Fibroblast of peridontal ligament (primary cell): ENCODE measurements at regions not wholly inside any gene's neighbourhood (a gene's known extent, or its start where the extent isn't known, plus 50 kb on each side); places are given as distances from the start of the nearest gene placed in this dataset.

Experiments used
- DNase-seq: peaks from one replicate; pipeline ENCODE4 v3.0.0-alpha.2; 2010; ENCODE audit errors: extremely low read depth

DNA sequence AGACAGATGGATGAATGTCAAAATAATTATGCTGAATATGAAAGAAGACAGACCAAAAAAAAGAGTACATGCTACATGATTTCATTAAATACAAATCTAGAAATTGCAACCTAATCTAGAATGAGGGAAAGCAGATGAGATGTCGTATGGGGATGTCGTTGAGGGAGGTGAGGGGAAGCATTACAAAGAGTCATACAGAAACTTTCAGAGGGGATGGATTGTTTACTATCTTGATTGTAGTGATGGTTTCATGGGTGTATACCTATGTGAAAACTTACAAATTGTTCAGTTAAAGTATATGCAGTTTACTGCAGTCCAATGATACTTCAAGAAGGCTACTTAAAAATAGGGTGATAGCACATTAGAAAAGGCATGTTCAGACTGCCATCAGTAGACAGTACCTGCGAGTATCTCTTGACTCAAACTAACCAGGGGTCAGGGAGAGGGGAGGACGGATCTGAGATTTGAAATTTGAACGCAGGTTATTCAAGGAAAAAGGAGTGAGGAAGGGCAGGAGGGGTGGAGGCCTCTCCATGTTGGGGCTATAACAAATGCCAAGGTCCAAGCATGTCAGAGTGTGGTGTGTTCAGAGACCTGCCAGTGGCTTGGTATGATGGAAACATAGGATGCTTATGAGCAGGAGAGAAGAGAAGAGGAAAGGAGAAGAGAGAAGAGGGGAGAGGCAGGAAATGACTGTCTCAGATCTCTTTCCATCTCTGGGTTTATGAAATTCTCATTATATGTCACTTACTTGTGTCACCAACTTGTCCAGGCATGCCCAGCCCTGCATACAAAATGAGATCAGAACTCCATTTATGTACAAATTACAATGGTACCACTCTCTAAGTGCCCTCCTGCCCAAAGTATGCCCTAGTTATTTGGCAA, 257.3 kb upstream of the CXCR4 start:
- DNase-seq = no peak

DNA sequence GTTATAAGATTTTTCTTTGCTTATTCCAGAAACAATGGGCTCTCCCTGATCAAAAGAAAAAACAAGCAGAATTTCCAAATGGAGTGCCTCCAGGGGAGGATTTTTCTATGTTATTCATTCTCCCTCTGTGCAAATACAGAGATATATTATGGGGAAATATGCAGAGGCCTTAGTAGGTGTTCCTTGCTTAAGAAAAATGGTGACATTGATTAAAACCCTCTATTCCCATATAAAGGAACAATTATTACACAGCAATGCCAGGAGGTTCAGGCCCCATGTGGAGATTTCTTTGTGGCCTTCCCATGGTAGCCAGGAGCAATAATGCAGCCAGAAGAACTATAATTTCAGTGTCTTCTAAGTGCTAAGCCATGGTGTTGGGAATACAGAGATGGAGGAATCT, 255.9 kb upstream of the CXCR4 start:
- DNase-seq = no peak

DNA sequence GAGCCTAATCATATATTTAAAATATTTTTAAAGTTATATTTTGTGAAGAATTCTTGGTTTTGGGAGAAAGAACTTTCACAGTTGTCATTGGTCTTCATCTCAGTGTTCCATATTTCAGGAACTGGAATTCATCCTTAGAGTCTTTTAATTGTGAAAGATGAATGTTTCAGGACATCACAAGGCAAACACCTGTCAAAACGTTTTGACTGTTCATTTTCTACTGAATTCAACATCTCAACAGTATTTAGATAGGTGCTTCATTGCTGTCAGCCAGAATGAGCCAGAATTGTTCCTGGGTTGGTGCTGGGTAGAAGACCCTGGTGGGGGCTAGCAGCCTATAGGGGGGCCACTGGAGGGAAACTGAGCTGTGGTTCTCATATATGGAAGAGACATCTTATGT, 255.1 kb upstream of the CXCR4 start:
- DNase-seq = no peak

DNA sequence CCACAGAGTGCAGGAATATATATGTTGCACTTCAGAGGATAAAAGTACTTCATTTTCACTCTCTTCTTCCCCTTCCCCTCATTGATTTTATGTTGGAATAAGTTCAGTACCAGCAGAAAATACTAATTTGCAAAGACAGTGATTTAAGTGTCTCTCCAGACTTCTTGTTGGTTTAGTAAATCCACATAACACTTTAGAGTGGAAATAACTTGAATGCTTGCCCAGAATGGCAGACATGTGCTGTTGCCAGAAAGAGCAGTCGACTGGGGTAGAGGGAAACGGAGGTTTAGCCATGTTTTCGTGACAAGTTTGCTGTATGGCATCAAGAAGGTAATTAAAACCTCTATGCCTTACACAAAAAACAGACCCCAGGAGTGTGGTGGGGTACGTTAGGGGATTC, 246.0 kb upstream of the CXCR4 start:
- no peak for DNase-seq

DNA sequence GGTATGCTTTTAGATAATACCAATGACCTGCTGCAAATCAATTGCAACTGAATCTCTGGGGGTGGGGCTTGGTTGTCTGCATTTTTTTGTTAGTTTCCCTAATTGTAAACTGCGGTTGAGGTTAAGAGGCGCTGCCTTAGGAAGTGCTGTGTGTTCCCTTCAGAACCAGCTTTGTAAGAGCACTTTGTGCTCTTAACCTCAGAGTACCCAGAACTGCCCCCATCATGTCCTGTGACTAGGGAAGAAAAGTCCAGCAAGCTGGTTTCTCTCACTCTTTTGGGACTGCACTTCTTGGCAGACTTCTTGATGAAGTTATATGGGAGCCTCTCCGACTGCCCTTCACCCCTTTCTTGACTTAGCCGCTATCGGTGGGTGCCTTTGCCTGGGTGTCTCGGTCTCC, 245.5 kb upstream of the CXCR4 start:
- DNase-seq = no peak

DNA sequence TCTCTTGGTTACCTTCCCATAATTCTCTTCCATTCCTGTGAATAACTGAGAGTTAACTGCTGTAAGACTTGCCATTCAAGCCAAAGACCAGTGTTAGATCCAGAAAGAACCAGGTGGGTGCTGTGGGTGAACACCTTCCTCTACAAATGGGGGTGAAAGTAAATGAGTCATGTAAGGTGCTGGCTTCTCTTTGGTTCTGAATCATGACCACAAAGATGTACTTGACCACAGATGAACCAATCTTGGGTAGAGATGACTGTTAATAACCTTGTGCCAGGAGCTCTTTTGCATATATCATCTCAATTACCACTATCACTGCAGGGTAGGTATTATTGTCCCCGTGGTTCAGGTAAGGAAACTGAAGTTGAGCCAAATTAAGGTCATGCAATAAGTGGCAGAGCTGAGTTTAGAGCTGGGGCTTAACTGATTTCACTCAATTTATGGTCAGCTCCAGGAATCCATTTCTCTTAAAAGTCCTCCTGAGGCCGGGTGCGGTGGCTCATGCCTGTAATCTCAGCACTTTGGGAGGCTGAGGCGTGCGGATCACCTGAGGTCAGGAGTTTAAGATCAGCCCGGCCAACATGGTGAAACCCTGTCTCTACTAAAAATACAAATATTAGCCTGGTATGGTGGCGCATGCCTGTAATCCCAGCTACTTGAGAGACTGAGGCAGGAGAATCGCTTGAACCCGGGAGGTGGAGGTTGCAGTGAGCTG, 244.9 kb upstream of the CXCR4 start:
- DNase-seq = no peak

DNA sequence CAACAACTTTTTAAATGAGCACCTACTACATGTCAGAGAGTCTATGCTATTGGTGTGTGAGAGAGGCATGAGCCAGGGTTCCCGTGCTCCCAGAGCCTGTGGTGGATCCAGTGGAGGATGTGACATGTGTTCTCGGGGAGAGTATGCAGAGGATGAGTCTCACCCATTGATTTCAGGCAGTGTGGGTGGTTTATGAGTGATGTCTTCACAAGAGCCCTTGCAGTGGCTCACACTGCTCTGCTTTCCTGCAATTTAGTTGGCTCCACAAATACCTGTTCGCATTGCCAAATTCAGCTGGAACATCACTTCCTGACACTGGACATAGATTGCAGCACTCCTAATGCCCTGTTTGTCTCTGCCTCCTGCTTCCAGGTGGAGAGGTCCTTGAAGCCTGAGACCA, 243.6 kb upstream of the CXCR4 start:
- no peak for DNase-seq

DNA sequence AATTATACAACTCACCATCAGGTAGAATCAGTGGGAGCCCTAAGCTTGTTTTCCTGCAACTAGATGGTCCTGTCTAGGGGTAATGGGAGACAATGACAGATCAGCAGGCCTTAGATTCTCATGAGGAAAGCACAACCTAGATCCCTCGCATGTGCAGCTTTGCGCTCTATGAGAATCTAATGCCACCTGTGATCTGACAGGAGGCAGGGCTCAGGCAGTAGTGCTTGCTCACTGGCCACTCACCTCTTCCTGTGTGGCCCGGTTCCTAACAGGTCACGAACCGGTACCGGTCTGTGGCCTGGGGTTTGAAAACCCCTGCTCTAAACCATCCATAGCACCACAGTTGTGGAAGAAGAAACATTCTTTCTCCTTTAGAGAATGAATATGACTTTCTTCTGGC, 242.8 kb upstream of the CXCR4 start:
- DNase-seq = no peak

DNA sequence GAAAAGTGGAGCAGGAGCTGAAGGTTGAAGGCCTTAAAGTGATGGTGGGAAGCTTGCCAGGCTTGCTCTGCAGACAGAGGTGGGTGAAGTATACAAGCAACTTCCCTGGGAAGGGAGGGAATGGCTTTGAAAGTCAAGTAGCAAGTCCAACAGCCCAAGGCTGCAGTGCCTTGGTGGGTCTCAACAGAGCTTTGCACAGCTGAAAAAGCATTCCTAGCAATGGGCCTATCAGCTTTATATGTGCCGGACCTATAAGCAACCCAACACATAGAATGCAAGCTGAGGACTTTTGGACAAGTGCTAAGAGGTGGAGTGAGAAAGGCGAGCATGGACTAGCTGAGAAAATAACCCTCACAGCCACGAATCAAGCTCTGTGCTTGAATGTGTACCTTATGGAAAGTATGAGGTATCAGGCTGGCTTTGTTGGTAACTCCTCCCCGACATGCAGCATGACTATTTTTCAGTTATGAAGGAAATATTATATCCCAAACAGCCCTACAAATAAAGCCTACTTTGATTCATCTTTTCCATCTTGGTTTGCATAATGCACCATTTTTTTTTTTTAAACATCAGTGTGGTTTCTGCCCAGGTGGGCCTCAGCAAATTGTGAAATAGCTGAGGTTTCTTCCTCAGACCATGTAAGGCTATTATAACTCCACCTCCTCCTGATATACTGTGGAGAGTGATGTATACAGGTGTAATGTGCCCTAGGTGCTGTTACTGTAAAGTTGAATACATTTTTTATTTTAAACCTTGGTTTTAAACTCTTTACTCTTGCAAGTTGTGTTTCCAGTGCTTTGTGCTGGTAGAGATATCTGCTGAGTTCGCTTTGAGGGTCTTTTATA, 241.4 kb upstream of the CXCR4 start:
- DNase-seq = no peak

DNA sequence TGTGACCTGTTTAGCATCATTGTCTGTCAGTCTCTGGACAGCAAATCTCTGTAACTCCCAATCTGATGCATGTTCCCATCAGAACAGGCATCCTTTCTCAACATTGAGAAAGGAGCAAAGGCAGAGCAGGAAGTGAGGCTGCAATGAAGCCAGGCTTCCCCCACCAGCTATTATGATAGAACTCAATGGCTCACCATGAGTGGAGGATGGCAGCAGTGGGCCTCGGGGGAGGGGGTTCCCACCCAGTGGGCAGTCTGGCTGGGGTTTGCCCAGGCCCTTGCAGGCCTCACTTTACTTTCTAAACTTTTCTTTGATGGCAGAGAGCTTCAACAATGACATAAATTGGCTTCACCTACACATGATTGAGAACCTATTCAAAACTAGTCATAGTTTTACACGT, 240.6 kb upstream of the CXCR4 start:
- no peak for DNase-seq

DNA sequence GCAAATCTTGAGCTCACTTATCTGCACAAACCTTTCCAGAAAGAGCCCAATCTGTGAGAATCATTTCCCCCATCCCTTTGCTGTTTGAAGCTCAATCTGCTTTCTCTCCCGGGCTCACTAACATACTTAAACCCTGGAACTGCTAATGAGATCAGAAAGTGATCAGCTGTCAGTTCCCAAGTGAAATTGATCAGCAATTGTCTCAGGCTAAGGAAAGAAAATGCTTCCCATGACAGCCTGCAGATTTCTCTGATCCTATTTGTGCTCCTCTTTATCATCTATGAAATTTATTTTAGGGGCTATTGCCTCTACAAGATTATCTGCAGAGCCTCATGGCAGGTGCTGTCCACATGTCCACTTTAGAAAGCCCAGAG, 239.0 kb upstream of the CXCR4 start:
- no peak for DNase-seq

DNA sequence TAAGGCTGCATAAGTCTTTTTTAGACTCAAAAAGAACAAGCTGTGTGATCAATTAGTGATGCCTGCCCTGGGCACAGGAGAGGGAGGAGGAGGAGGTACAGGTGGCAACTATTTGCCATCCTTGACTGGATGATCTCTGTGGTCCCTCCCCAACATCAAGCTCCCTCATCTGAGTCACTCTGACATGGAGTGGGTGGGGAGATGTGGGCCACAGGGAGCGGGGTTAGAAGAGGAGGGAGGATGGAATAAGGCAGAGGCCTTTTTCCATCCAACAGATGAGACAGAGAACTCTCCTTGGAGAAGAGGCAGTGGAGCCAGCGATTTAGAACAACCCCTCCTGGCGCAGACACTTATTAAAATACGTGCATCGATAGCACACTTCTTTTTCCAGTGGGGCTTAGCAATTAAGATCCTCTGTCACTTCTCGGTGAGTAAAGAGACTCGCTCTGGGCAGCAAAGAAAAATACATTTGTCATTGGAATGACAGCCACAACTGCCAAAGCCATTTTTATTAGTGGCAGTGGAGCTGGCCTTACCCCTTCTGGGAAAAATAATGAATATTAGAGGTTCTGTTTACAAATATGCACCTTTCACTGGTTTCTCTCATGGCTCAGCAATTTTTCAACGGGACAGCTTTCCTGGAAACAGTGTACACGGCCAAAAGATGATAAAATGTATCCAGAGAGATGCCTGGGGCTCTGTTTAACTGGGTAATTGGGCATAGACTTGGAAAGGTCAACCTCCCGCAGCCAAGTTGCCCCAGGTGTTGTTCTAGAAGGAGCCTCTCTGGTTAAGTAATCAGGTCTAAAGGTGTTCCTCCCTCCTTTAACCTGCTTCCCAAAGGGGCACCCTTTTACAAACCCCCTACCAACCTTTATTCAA, 238.4 kb upstream of the CXCR4 start:
- DNase-seq = no peak

DNA sequence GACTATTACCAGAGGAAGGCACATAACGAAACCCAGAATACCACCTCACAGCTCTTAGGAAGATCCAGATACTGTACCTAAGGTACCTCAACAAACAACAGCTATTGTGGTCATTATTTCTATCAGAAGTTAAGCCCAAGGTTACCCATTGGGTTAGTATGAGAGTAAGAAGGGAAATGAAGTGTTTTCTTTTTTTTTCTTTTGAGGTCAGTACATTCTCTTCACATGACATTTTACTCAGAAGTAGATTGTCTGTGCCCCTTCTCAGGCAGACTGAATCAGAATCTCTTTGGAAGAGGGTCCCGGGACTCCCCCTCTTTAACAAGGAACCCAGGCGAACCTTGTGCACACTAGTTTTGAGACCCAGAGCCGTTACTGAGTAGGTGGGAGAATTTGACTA, 233.7 kb upstream of the CXCR4 start:
- no peak for DNase-seq

DNA sequence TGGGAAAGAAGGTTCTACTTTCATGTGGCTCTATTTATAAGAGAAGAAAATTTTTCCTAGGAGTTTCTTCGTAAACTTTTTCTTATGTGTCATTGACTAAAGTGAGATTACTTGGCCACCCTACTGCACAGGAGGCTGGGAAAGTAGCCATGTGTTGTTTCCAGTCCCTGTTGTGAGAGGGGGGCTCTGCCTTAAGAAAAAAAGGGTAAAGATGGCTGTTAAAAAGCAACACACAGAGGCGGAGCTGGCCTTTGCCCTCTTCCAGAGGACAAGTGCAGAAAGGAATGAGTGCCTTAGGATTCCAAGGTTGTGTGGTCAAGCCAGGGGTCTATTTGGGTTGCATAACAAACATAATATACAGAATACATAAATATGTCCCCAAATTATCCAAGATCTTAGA, 230.0 kb upstream of the CXCR4 start:
- DNase-seq = no peak

DNA sequence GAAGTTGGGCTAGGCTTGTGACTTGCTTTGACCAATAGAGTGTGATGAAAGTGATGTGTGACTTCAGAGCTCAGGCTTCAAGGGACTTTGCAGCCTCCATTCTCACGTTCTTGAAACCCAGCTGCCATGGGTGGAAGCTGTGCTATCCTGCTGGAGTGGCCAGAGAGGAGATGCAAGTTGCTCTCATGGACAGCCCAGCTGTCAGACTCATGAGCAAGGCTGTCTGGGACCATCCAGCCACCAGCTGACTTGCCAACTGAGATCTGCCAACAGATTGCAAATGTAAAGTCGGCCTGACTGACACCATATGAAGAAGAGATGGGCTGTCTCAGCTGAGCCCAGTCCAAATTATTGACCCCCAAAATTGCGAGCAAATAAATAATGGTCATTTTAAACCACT, 226.4 kb upstream of the CXCR4 start:
- DNase-seq = no peak

DNA sequence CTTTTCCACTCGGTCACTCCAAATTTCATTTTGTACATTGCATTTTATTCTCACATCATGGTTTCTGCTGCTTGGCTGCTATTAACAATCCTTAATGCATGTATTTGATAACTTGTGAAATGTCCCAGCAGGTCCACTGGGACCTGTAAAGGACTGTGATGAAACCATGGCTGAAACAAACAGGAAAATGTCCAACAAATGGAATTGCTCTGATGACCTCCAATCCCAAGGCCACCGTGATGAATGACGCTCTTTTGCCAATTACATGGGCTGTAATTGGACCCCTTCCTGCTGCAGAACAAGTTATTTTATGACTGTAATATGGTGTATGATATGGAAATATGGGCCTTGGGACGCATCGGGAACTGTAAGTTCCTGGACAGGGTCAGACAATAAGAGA, 224.2 kb upstream of the CXCR4 start:
- DNase-seq = no peak

DNA sequence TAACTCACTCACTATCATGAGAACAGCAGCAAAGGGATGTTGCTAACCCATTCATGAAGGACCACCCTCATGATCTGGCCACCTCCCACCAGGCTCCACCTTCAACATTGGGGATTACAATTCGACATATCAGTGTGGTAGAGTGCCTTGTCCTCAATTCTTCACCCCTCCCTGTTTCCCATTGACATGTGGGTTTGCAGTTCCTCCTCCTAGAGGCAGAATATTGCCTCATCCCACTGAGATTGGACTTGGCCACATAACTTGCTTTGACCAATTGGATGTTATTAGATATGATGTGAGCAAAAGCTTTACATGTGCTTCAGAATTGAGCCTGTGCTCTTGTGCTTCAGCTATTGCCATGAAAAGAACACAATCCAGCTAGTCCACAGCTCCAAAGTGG, 217.0 kb upstream of the CXCR4 start:
- DNase-seq = no peak

DNA sequence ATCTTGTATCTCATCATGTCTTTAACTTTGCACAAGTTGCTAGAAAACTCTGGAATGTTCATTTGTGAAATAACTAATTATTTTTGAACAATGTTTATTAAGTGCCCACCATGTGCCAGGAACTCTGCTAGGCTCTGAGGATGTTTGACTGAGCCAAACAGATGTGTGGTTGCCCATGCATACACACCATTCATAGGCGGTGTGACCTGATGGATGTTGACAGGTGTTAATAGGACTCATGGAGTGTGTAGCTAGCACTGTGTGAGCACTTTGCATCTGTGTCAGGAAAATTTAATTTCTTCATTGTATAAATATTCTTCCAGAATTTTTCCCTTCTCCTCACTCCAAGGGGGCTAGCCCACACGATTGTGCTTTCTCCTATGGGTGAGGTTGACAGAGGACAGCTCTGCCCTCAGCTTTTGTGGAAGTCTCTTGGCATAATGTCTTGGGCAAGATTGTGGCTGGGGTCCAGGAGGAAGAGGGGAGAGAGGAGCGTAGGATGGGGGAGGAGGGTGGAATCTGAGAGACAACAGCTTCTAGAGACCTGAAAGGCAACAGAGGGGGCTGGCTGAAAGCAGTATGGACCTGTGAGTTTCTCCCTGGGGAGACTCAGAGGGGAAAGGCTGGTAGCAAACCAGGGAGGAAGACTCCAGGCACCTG, 214.6 kb upstream of the CXCR4 start:
- no peak for DNase-seq

DNA sequence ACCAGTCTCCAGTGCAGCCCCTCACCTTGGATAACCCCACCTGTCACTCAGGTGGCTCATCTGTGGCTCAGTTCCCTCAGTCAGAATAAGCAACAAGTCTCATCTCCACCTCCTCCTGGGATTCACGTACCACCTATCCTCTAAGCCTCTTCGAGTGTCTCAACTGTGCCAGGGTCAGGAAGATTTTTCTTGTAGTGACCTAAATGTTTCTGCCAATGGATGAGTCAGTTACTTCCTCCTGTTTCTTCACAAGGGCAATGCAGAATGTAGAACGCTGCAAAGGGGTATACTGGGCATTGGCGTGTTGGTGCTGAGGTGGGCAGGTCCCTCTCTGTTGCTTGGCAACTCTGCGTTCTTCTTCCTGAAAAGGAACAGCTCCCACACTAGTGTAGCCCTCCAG, 213.3 kb upstream of the CXCR4 start:
- no peak for DNase-seq

DNA sequence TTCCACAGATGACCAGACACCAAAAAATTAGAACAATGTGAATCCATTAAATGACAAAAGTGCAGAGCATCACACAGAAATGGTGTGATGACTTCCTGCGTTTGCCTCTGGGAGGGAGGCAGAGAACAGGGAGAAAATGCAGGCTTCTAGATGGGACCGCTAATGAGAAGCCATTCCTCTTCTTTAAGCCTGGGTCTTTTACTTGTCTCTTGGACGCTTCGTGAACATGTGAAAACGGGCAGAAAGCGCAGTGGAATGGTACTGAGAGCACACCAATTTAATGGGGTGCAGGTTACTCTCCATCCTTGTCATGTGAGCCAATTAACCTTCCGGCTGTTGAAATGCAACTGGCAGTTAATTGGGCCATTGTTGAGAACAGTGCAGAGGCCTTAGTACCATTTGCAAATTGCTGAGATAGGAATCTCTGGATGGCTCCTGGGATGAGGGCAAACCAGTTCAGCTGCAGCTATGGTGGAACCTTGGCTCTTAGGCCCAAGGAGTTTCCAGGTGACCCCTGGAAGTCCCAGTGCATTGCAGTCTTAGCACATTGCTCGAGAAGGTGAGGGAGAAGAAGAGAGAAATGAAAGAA, 210.4 kb upstream of the CXCR4 start:
- no peak for DNase-seq
